GM23248 (cell line): ENCODE measurements at regions not wholly inside any gene's neighbourhood (a gene's known extent, or its start where the extent isn't known, plus 50 kb on each side); places are given as distances from the start of the nearest gene placed in this dataset.

Experiments
- DNase-seq: peaks from one replicate; pipeline ENCODE4 v3.0.0-alpha.2; 2015
- H2AFZ ChIP-seq: fragments of 200-600 bp; sonication (generic); 2 replicates; pipeline ENCODE4 v1.6.1; 2016; ENCODE audit warnings: antibody characterized with exemption
- H3F3A ChIP-seq: fragments of 200-600 bp; sonication (generic); 2 replicates; pipeline ENCODE4 v1.6.1; 2016; ENCODE audit warnings: mild to moderate bottlenecking, antibody characterized with exemption, mixed run types; ENCODE audit not compliant: insufficient read depth
- H3K27ac ChIP-seq: fragments of 200-600 bp; sonication (generic); 2 replicates; pipeline ENCODE4 v1.5.1; 2016; ENCODE audit warnings: mild to moderate bottlenecking
- H3K27me3 ChIP-seq: fragments of 200-600 bp; sonication (generic); replicated peaks from 2 replicates; pipeline ENCODE4 v1.6.1; 2016; ENCODE audit warnings: mild to moderate bottlenecking; ENCODE audit not compliant: insufficient read depth
- H3K36me3 ChIP-seq: fragments of 200-600 bp; sonication (generic); 2 replicates; pipeline ENCODE4 v1.6.1; 2016; ENCODE audit warnings: low read depth, mild to moderate bottlenecking
- H3K4me1 ChIP-seq: fragments of 200-600 bp; sonication (generic); 2 replicates; pipeline ENCODE4 v1.6.1; 2016; ENCODE audit warnings: mild to moderate bottlenecking; ENCODE audit not compliant: insufficient read depth
- H3K4me2 ChIP-seq: fragments of 200-600 bp; sonication (generic); one replicate; pipeline ENCODE4 v1.6.1; 2016; ENCODE audit warnings: mild to moderate bottlenecking; ENCODE audit not compliant: unreplicated experiment
- H3K4me3 ChIP-seq: fragments of 200-600 bp; sonication (generic); 2 replicates; pipeline ENCODE4 v1.5.1; 2016; ENCODE audit warnings: mild to moderate bottlenecking
- H3K79me2 ChIP-seq: fragments of 200-600 bp; sonication (generic); 2 replicates; pipeline ENCODE4 v1.6.1; 2016; ENCODE audit warnings: mild to moderate bottlenecking; ENCODE audit not compliant: insufficient read depth
- H3K9ac ChIP-seq: fragments of 200-600 bp; sonication (generic); 2 replicates; pipeline ENCODE4 v1.6.1; 2016; ENCODE audit warnings: mild to moderate bottlenecking
- H3K9me2 ChIP-seq: fragments of 200-600 bp; sonication (generic); 2 replicates; pipeline ENCODE4 v1.6.1; 2016; ENCODE audit warnings: mixed run types, mild to moderate bottlenecking, moderate library complexity; ENCODE audit not compliant: insufficient read depth
- H3K9me3 ChIP-seq: fragments of 200-600 bp; sonication (generic); one replicate; pipeline ENCODE4 v1.6.1; 2017; ENCODE audit warnings: low read depth
- H4K20me1 ChIP-seq: fragments of 200-600 bp; sonication (generic); 2 replicates; pipeline ENCODE4 v1.6.0; 2016; ENCODE audit not compliant: insufficient read depth
- EZH2 ChIP-seq: fragments of 200-600 bp; sonication (generic); IDR thresholded peaks from 2 replicates; pipeline ENCODE4 v1.6.1; 2018; ENCODE audit warnings: antibody characterized with exemption, mild to moderate bottlenecking; ENCODE audit not compliant: insufficient read depth, poor library complexity, severe bottlenecking
- EZH2phosphoT487 ChIP-seq: fragments of 200-600 bp; sonication (generic); IDR thresholded peaks from 2 replicates; pipeline ENCODE4 v1.6.1; 2018; ENCODE audit warnings: antibody characterized with exemption, moderate library complexity, mild to moderate bottlenecking, low read depth; ENCODE audit not compliant: insufficient read depth
- WGBS, 2 experiments: methylation state at CpG; one replicate each; pipeline ENCODE4 v1.1.6; 2015 to 2017; ENCODE audit warnings: low lambda C conversion rate in 2 of 2, low coverage in 1 of 2; ENCODE audit errors: missing lambda C conversion rate in 2 of 2; 5-methylcytosine and 5-hydroxymethylcytosine counted together
- in situ Hi-C: fragments of 300-500 bp; cut with MboI; formaldehyde crosslinking; loops from 2 replicates; pipeline ENCODE4 v1.15.0; 2020

DNA sequence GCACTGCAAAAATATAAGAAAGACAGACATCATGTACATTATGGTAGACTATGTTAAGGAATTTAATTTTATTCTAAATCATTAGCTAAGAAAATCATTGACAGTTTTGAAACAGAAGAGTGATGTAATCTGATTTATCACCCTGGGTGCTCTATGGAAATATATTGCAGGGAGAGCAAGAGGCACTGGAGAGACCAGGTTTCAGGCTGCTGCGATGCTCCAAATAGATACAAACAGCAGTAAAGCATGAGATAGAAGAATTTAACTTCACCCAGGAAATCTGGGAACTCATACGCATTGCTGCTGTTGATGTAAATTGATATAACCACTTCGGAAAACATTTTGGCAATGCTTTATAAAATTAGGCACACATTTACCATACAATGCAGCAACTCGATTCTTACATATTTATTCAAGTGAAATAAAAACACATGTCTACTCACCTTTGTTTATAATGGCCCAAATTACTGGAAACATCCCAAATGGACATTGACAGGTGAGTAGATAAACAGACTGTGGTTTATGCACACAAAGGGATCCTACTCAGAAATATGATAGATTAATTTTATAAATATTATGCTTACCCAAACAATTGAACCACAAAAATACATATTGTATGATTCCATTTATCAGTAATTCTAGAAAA lies 535.1 kb upstream of the CHORDC1 start:
- 26 to 29% methylated on average over 4 of the region's 4 CpGs for WGBS, 2 experiments
- in situ Hi-C loops, result no loop called here

DNA sequence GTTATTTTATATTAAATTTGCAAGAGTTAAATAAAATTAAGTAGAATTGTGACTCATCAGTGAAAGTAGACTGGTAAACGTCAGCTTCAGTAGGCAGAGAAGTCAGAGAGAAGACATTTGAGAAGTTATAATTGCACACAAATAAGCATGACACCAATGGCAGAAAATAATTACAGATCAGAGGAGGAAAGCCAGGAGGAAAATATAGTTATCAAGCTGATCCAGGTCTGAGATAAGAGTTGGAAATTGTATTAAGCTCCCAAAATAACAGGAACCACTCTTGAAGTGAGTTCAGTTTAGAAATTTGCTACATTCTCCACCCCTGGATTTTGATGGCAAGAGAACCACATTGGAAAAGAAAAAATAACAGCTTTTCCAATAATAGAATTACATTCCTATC lies 533.8 kb upstream of the CHORDC1 start:
- Histone ChIP-seq H3K9me3 (no peaks in the 10 kb centered on the region), H4K20me1 (no peaks in the 10 kb centered on the region), H3K27me3 (no peaks in the 10 kb centered on the region), H3K36me3 (no peaks in the 10 kb centered on the region), H3K27ac (no peak overlapping the region), H3K9me2 (no peaks in the 10 kb centered on the region), H3K79me2 (no peaks in the 10 kb centered on the region), H3K9ac (no peak overlapping the region), H3K4me3 (no peak overlapping the region), H3K4me1 (no peaks in the 10 kb centered on the region), H3K4me2 (no peak overlapping the region), H2AFZ (no peak overlapping the region), H3F3A (no peaks in the 10 kb centered on the region)
- TF ChIP-seq EZH2phosphoT487, result no peak
- DNase-seq, result no peak
- WGBS, 2 experiments, result 23 to 31% methylated on average over 1 of the region's 1 CpG
- in situ Hi-C loops, result no loop called here

More for the DNA sequence above, 535.1 kb upstream of the CHORDC1 start:
- Histone ChIP-seq H3K79me2 (no peaks in the 10 kb centered on the region), H2AFZ (no peak overlapping the region), H3F3A (no peaks in the 10 kb centered on the region), H3K4me2 (no peak overlapping the region), H3K27ac (no peak overlapping the region), H3K4me1 (no peaks in the 10 kb centered on the region), H4K20me1 (no peaks in the 10 kb centered on the region), H3K27me3 (no peaks in the 10 kb centered on the region), H3K36me3 (no peaks in the 10 kb centered on the region), H3K9ac (no peak overlapping the region), H3K4me3 (no peak overlapping the region), H3K9me3 (no peaks in the 10 kb centered on the region), H3K9me2 (no peaks in the 10 kb centered on the region)
- no peak for TF ChIP-seq EZH2phosphoT487
- no peak for TF ChIP-seq EZH2
- no peak for DNase-seq

DNA sequence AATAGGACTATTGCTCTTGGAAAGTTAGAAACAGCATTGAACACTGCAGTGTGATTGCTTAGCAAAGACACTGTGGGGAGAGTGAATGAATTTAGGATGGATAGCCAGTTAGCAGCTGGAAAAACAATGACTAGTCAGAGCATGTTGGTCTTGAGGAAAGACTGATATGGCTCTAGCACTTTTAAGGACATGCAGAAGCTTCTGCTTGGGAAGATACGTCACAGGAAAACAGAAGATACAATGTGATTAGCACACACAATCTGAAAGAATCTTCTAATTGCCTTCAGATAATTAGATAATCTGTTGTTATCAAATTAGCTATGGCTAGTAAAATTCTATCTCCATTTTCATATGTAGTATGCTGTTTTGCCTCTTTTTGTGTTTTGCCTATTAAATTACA lies 530.7 kb upstream of the CHORDC1 start:
- H3K27ac ChIP-seq, result no peak overlapping the region
- H3K27me3 ChIP-seq, result no peaks in the 10 kb centered on the region
- in situ Hi-C loops, result no loop called here
- TF ChIP-seq EZH2, result no peak
- no peak for TF ChIP-seq EZH2phosphoT487
- no peak overlapping the region for H3K9ac ChIP-seq
- H3K36me3 ChIP-seq, result no peaks in the 10 kb centered on the region
- H3K9me3 ChIP-seq, result no peaks in the 10 kb centered on the region
- WGBS, 2 experiments, result 15 to 27% methylated on average over 1 of the region's 1 CpG
- no peaks in the 10 kb centered on the region for H3K79me2 ChIP-seq
- DNase-seq, result no peak
- no peak overlapping the region for H3K4me3 ChIP-seq
- no peak overlapping the region for H2AFZ ChIP-seq
- no peaks in the 10 kb centered on the region for H3K9me2 ChIP-seq
- no peak overlapping the region for H3K4me2 ChIP-seq
- H3F3A ChIP-seq, result no peaks in the 10 kb centered on the region
- H3K4me1 ChIP-seq, result no peaks in the 10 kb centered on the region
- H4K20me1 ChIP-seq, result no peaks in the 10 kb centered on the region

DNA sequence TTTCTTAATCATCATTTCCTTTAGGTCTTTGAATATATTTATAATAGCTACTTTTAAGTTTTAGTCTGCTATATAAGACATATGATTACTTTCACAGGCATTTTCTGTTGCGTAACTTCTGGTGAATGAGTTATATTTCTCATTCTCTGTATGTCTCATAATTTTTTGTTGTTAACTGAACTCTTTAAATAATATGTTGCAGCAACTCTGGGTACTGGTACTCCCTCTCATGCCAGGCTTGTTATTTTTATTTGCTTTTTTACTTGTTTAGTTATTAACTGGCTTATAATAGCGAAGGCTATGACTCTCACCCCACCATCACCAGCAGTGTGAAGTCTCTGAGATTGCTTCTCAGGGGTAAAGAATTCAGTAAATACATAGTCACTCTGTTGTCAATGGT lies 524.2 kb upstream of the CHORDC1 start:
- no peak overlapping the region for H2AFZ ChIP-seq
- in situ Hi-C loops, result no loop called here
- H3F3A ChIP-seq, result no peaks in the 10 kb centered on the region
- DNase-seq, result no peak
- no peaks in the 10 kb centered on the region for H4K20me1 ChIP-seq
- 17 to 21% methylated on average over 2 of the region's 2 CpGs for WGBS, 2 experiments
- no peak overlapping the region for H3K4me3 ChIP-seq
- H3K9me3 ChIP-seq, result no peaks in the 10 kb centered on the region
- no peak overlapping the region for H3K27ac ChIP-seq
- H3K4me2 ChIP-seq, result no peak overlapping the region
- no peaks in the 10 kb centered on the region for H3K79me2 ChIP-seq
- no peaks in the 10 kb centered on the region for H3K27me3 ChIP-seq
- no peaks in the 10 kb centered on the region for H3K9me2 ChIP-seq
- H3K36me3 ChIP-seq, result no peaks in the 10 kb centered on the region
- H3K9ac ChIP-seq, result no peak overlapping the region
- H3K4me1 ChIP-seq, result no peaks in the 10 kb centered on the region
- TF ChIP-seq EZH2phosphoT487 (no peak), EZH2 (no peak)

DNA sequence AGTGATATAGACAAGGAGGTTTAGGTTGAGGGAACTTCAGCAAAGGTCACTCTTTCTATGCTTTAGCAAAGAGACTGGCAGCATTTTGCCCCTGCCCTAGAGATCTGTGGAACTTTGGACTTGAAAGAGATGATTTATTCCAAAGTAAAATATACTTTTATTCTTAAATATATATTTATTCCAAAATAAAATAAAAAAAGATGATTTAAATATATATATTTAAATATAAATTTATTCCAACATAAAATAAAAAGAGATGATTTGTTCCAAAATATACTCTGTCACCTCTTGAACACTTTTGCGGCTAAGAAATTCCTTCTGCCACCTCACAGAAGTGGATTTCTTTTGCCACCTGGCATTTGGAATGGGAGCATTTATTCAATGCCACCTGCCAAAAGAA lies 521.3 kb upstream of the CHORDC1 start:
- TF ChIP-seq EZH2phosphoT487 (no peak), EZH2 (no peak)
- in situ Hi-C loops, result no loop called here
- Histone ChIP-seq H3K4me1 (no peaks in the 10 kb centered on the region), H2AFZ (no peak overlapping the region), H4K20me1 (no peaks in the 10 kb centered on the region), H3K27me3 (no peaks in the 10 kb centered on the region), H3F3A (no peaks in the 10 kb centered on the region), H3K36me3 (no peaks in the 10 kb centered on the region), H3K9me2 (no peaks in the 10 kb centered on the region), H3K4me2 (no peak overlapping the region), H3K79me2 (no peaks in the 10 kb centered on the region), H3K9ac (no peak overlapping the region), H3K9me3 (no peaks in the 10 kb centered on the region), H3K4me3 (no peak overlapping the region), H3K27ac (no peak overlapping the region)
- no peak for DNase-seq
- 45 to 63% methylated on average over 1 of the region's 1 CpG for WGBS, 2 experiments
